ENCODE measurements at regions not wholly inside any gene's neighbourhood (a gene's known extent, or its start where the extent isn't known, plus 50 kb on each side); places are given as distances from the start of the nearest gene placed in this dataset.

DNA sequence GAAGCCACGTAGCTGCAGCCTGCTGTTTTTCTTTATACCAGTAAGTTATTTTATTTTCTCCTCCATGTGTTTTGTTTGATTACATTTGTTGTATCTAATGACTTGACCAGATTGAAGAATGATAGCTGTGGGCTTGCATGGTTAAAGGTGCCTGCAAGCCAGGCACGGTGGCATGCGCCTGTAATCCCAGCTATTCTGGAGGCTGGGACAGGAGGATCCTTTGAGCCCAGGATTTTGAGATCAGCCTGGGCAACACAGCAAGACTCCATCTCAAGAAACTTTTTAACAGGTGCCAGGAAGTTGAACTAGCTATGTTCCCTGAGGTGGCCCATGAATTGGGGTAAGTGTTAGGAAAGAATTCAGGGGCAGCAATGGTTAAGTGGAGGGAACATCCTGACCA lies 179.4 kb downstream of the IRS1 start:
- no peak for DNase-seq (ENCODE audit: low read depth)

DNA sequence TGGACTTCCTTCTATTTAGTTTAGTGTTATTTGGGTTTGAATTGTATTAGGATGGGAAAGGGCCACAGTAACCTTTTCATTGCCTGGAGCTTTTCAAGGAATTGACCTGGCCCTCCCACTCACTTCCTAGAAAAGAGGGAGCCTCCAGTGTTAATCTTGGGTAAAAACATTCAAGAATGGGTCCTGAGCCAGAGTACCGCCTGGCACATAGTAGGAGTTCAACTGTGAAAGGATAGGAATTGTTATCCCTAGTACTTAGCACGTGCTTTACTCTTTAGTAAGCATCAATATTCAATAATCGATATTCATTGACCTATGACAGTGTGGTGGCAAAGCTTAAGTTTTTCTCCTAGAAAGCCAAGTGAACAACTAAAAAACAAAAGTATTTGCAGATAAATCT lies 179.9 kb downstream of the IRS1 start:
- DNase-seq (ENCODE audit: low read depth) = no peak

- no peak for DNase-seq (ENCODE audit: low read depth)
Measured at GRCh38 chr2:226618875-226619605, 180.6 kb downstream of the IRS1 start.

- DNase-seq (ENCODE audit: low read depth) = no peak
Measured at GRCh38 chr2:226618544-226618874, 181.1 kb downstream of the IRS1 start.

DNA sequence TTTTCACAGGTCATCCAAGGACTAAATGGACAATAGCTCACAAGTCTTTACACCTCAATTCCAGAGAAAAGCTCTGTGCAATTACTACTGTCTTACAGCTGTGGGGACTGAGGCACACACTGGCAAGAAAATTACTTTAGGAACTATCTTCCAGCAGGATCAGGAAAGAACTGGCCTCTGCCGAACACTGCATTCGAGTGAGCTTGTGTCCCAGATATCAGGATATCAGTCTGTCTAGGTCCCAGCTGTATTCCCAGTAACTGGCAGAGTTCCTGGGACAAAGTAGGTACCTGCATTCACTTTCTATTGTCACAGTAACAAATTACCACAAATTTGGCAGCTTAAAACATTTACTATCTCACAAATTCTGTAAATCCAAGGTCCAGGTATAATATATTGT lies 183.7 kb downstream of the IRS1 start:
- DNase-seq (ENCODE audit: low read depth) = no peak

- no peak for DNase-seq (ENCODE audit: low read depth)
Measured at GRCh38 chr2:226611944-226612318, 187.7 kb downstream of the IRS1 start.

GRCh38 chr2:226611196-226611943 lies 188.2 kb downstream of the IRS1 start:
- DNase-seq (ENCODE audit: low read depth) = no peak

- DNase-seq (ENCODE audit: low read depth) = no peak
Measured at GRCh38 chr2:226609366-226609765, 190.3 kb downstream of the IRS1 start.

- no peak for DNase-seq (ENCODE audit: low read depth)
Measured at GRCh38 chr2:226608451-226608850, 191.2 kb downstream of the IRS1 start.

GRCh38 chr2:226607379-226607778 lies 192.2 kb downstream of the IRS1 start:
- no peak for DNase-seq (ENCODE audit: low read depth)

- no peak for DNase-seq (ENCODE audit: low read depth)
Measured at GRCh38 chr2:226605642-226606041, 194.0 kb downstream of the IRS1 start.

DNA sequence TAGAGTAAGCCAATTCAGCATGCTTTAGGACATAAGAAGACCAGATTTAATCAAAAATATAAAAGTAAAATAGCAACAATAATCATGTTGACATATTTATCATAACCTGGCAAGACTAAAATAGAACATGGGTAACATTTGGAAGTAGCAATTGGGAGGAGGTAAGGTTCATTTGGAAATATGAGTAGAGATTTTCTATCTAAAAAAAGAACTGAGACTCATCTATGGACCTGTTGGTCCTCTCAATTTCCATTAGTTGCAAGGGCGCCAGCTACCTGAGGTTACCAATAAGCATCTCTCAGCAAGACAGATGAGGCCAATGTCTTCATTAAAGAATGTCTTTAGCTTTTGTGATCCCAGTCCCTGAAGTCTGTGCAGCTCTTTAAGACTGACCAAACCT lies 196.0 kb downstream of the IRS1 start:
- no peak for DNase-seq (ENCODE audit: low read depth)

DNA sequence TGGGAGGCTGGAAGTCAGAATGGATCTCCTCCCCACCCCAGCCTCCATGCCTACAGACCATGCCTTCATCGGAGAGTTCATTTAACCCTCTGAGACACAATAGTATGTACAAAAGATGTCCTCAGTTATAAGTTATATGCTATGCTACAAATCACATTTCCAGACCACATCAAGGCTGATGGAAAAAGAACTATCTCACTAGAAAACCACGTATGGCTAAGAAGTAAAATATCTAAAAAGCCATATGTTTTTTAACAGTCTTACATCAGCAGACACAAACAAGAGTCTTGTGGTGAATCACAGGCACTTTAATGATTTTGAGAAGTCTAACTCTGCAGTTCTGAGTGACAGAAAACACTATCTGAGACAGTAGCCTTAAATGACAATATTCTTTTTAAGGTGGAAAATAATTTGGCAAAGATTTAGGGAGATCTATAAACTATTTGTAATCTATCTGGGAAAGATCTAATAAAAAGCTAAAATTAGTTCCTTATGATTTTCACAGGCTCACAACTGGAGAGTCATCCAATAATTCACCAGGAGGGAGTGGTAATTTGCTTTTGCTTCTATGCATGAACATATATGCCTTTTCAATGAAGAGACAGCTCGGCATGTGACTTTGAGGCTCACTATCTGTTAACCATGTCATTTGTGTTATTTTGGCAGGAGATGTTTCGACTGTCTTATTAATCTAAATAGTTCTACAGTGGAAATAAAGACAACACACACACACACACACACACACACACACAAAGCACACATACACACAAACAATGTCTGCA lies 197.5 kb downstream of the IRS1 start:
- no peak for DNase-seq (ENCODE audit: low read depth)

DNA sequence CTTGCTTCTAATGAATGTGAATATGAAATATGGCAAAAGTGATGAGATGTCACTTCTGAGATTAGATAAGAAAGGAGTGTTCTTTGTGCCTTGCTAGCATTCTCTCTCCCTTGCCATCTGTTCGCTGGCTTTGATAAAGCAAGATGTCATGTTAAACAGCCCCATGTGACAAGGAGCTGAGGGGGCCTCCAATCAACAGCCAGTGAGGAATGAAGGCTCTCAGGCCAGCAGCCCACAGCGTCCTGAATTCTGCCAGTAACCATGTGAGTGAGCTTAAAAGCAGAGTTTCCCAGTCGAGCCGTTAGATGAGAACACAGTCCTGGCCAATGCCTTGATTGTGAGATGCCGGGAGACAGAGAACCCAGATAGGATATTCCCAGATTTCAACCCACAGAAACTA lies 198.8 kb downstream of the IRS1 start:
- no peak for DNase-seq (ENCODE audit: low read depth)

DNA sequence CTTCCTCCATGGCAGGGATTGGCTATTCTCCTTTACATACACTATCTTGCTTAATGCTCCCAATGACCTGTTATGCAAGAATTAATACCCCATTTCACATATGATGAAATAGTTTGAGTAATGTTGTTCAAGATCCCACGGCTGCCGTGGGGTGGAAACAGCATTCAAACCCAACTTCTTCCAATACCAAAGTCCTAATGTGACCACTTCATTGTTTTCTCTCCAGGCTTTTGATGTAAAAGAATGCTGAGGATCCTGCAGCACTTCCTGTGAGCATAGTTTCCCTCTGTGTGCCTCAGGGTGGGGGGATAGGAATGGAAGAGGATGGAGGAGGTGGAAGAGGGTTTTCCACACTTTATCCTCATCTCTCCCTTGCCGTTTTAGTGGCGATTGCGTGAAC lies 199.4 kb downstream of the IRS1 start:
- DNase-seq (ENCODE audit: low read depth) = no peak

DNA sequence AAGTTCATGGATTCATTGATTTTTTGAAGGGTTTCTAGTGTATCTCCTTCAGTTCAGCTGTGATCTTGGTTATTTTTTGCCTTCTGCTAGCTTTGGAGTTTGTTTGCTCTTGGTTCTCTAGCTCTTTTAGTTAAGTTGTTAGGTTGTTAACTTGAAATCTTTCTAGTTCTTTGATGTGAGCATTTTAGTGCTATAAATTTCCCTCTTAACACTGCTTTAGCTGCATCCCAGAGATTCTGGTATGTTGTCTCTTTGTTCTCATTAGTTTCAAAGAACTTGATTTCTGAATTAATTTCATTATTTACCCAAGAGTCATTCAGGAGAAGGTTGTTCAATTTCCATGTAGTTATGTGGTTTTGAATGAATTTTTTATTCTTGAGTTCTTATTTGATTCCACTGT lies 210.6 kb downstream of the IRS1 start:
- no peak for DNase-seq (ENCODE audit: low read depth)

GRCh38 chr2:226585130-226585561 lies 214.5 kb downstream of the IRS1 start:
- DNase-seq (ENCODE audit: low read depth) = no peak

DNA sequence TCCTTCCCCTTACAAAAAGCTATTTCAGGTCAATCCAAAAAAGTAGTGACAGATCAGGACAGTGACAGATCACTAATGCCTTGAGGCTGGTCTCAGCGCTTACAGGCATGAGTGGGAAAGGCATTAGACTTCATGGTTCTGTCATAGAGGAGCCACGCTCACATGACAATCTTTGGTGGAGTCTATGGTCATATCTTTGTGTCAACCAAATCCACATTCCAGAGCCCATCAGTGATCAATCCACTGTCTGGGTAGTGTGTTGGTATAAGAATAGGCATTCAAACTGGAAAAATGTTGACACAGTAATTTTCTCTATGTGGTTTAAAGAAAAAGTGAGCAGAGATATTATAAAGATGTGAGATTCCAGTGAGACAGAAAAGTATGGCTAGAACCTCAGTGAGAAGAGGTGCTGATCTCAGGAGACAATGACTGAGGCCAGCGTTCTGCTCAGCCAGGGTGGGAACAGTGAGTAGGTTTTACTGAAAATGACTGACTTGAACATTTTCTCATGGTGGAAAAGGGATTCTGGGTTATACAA lies 215.0 kb downstream of the IRS1 start:
- no peak for DNase-seq (ENCODE audit: low read depth)

- no peak for DNase-seq (ENCODE audit: low read depth)
Measured at GRCh38 chr2:226583715-226584114, 215.9 kb downstream of the IRS1 start.

GRCh38 chr2:226581661-226582060 lies 218.0 kb downstream of the IRS1 start:
- DNase-seq (ENCODE audit: low read depth) = no peak

- DNase-seq (ENCODE audit: low read depth) = no peak
Measured at GRCh38 chr2:226581004-226581403, 218.6 kb downstream of the IRS1 start.

DNA sequence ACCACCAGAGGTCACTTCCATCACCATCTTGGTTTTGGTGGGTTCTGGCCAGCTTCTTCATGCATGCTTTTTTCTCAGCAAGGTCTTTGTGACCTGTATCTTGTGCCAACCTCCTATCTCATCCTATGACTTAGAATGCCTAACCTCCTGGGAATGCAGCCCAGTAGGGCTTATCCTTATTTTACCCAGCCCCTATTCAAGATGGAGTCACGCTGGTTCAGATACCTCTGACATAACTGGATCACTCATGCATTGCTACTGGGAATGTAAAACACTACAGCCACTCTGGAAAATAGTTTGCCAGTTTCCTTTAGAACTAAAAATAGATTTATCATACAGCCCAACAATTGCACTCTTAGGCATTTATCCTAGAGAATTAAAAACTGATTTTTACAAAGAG lies 219.2 kb downstream of the IRS1 start:
- no peak for DNase-seq (ENCODE audit: low read depth)

GRCh38 chr2:226579519-226579918 lies 220.1 kb downstream of the IRS1 start:
- DNase-seq (ENCODE audit: low read depth) = no peak
